ENCODE measurements at regions not wholly inside any gene's neighbourhood (a gene's known extent, or its start where the extent isn't known, plus 50 kb on each side); places are given as distances from the start of the nearest gene placed in this dataset.

- no peak for TF ChIP-seq CTCF (IDR thresholded peaks at IDR 0.05; ENCODE audit: borderline replicate concordance, control extremely low read depth, extremely low read depth, insufficient read depth, missing control alignments)
- no peak for DNase-seq (ENCODE audit: low spot score)
- in situ Hi-C loops (cut with MboI; ENCODE audit: low sequenced_read_pairs, unreplicated experiment) = no loop called here
These were observed 331.4 kb downstream of the CCSER2 start for GRCh38 chr10:84659497-84660439.

- TF ChIP-seq CTCF (IDR thresholded peaks at IDR 0.05; ENCODE audit: borderline replicate concordance, control extremely low read depth, extremely low read depth, insufficient read depth, missing control alignments) = no peak
- in situ Hi-C loops (cut with MboI; ENCODE audit: low sequenced_read_pairs, unreplicated experiment) = no loop called here
These were observed 332.2 kb downstream of the CCSER2 start for GRCh38 chr10:84660450-84661159.

GRCh38 chr10:84665211-84665610, 336.8 kb downstream of the CCSER2 start:
- no peak for TF ChIP-seq CTCF (IDR thresholded peaks at IDR 0.05; ENCODE audit: borderline replicate concordance, control extremely low read depth, extremely low read depth, insufficient read depth, missing control alignments)
- in situ Hi-C loops (cut with MboI; ENCODE audit: low sequenced_read_pairs, unreplicated experiment) = no loop called here
- no peak for DNase-seq (ENCODE audit: low spot score)

More at GRCh38 chr10:84660450-84661159, 332.2 kb downstream of the CCSER2 start:
- DNase-seq (ENCODE audit: low spot score) = no peak

GRCh38 chr10:84665883-84666463, 337.6 kb downstream of the CCSER2 start:
- in situ Hi-C loops (cut with MboI; ENCODE audit: low sequenced_read_pairs, unreplicated experiment) = no loop called here
- peak; percentile 39 for DNase-seq (ENCODE audit: low spot score)

GRCh38 chr10:84668186-84668763, 339.9 kb downstream of the CCSER2 start:
- in situ Hi-C loops (cut with MboI; ENCODE audit: low sequenced_read_pairs, unreplicated experiment) = no loop called here
- no peak for TF ChIP-seq CTCF (IDR thresholded peaks at IDR 0.05; ENCODE audit: borderline replicate concordance, control extremely low read depth, extremely low read depth, insufficient read depth, missing control alignments)
- DNase-seq (ENCODE audit: low spot score) = no peak

More at GRCh38 chr10:84665883-84666463, 337.6 kb downstream of the CCSER2 start:
- peak; percentile 60 for TF ChIP-seq CTCF (IDR thresholded peaks at IDR 0.05; ENCODE audit: borderline replicate concordance, control extremely low read depth, extremely low read depth, insufficient read depth, missing control alignments)

GRCh38 chr10:84675060-84675459, 346.7 kb downstream of the CCSER2 start:
- no peak for TF ChIP-seq CTCF (IDR thresholded peaks at IDR 0.05; ENCODE audit: borderline replicate concordance, control extremely low read depth, extremely low read depth, insufficient read depth, missing control alignments)
- in situ Hi-C loops (cut with MboI; ENCODE audit: low sequenced_read_pairs, unreplicated experiment) = no loop called here
- DNase-seq (ENCODE audit: low spot score) = no peak

Data from GM13976 (cell line).